Suprapubic skin (tissue), 4 donors: ENCODE measurements at regions not wholly inside any gene's neighbourhood (a gene's known extent, or its start where the extent isn't known, plus 50 kb on each side); places are given as distances from the start of the nearest gene placed in this dataset.
A peak's percentile ranks its signal among the peaks of the same experiment; 100 is the strongest.

ENCODE experiments used
- DNase-seq, 2 donors: peaks; one replicate each; pipeline ENCODE4 v3.0.0-alpha.2; 2019; ENCODE audit warnings: low spot score in 2 of 2
- H3K27ac ChIP-seq: fragments of 200-600 bp; sonication (generic); one replicate; pipeline ENCODE4 v1.5.1; 2019
- H3K27me3 ChIP-seq: fragments of 200-600 bp; sonication (generic); one replicate; pipeline ENCODE4 v1.5.1; 2019
- H3K36me3 ChIP-seq: fragments of 200-600 bp; sonication (generic); one replicate; pipeline ENCODE4 v1.5.1; 2019
- H3K4me1 ChIP-seq: fragments of 200-600 bp; sonication (generic); one replicate; pipeline ENCODE4 v1.5.1; 2019
- H3K4me3 ChIP-seq: fragments of 200-600 bp; sonication (generic); one replicate; pipeline ENCODE4 v1.5.1; 2019; ENCODE audit warnings: mild to moderate bottlenecking
- H3K9me3 ChIP-seq: fragments of 200-600 bp; sonication (generic); one replicate; pipeline ENCODE4 v1.5.1; 2019
- CTCF ChIP-seq, 2 donors: fragments of 200-600 bp in 1 of 2; fragments of 450-650 bp in 1 of 2; sonication (generic) in 1 of 2; IDR thresholded peaks; one replicate each; pipeline ENCODE4 v1.5.1; 2016 to 2019; ENCODE audit warnings: antibody characterized with exemption in 2 of 2, mild to moderate bottlenecking in 1 of 2, moderate library complexity in 1 of 2
- EP300 ChIP-seq: sonication (generic); formaldehyde crosslinking; IDR thresholded peaks from one replicate; pipeline ENCODE4 v1.6.1; 2017; ENCODE audit warnings: antibody characterized with exemption
- POLR2A ChIP-seq, 2 donors: fragments of 450-650 bp; IDR thresholded peaks; one replicate each; pipeline ENCODE4 v1.6.1; 2017; ENCODE audit warnings: antibody characterized with exemption in 2 of 2, mild to moderate bottlenecking in 2 of 2, moderate library complexity in 2 of 2
- POLR2AphosphoS5 ChIP-seq, 3 donors: sonication (generic); formaldehyde crosslinking; IDR thresholded peaks; one replicate each; pipeline ENCODE4 v1.6.1; 2017; ENCODE audit warnings: antibody characterized with exemption in 3 of 3
- WGBS: methylation state at CpG from one replicate; pipeline ENCODE4 v1.1.5; 2018; 5-methylcytosine and 5-hydroxymethylcytosine counted together

GRCh38 chr2:152227969-152228592 is 52.5 kb upstream of the STAM2 start:
- TF ChIP-seq POLR2AphosphoS5 (IDR thresholded peaks at IDR 0.05) (no peak), EP300 (no peak), POLR2A (IDR thresholded peaks at IDR 0.05) (no peak), CTCF (IDR thresholded peaks at IDR 0.05) (no peak)
- Histone ChIP-seq H3K27ac (peak overlapping the region; percentile 29), H3K4me1 (peaks cover 11% of the 10 kb centered on the region), H3K9me3 (no peaks in the 10 kb centered on the region), H3K27me3 (no peaks in the 10 kb centered on the region), H3K36me3 (no peaks in the 10 kb centered on the region), H3K4me3 (no peak overlapping the region)
- no peak for DNase-seq
- WGBS, result 62% methylated on average over 3 of the region's 3 CpGs

- TF ChIP-seq POLR2AphosphoS5 (IDR thresholded peaks at IDR 0.05) (no peak), POLR2A (IDR thresholded peaks at IDR 0.05) (no peak), CTCF (IDR thresholded peaks at IDR 0.05) (no peak), EP300 (no peak)
- Histone ChIP-seq H3K27me3 (no peaks in the 10 kb centered on the region), H3K4me1 (no peaks in the 10 kb centered on the region), H3K27ac (no peak overlapping the region), H3K36me3 (no peaks in the 10 kb centered on the region), H3K4me3 (no peak overlapping the region), H3K9me3 (no peaks in the 10 kb centered on the region)
- DNase-seq, result no peak
Observed at GRCh38 chr2:152231446-152231845, 55.9 kb upstream of the STAM2 start.

- Histone ChIP-seq H3K27me3 (no peaks in the 10 kb centered on the region), H3K27ac (no peak overlapping the region), H3K4me1 (no peaks in the 10 kb centered on the region), H3K4me3 (no peak overlapping the region), H3K9me3 (no peaks in the 10 kb centered on the region), H3K36me3 (no peaks in the 10 kb centered on the region)
- no peak for TF ChIP-seq POLR2A (IDR thresholded peaks at IDR 0.05)
- TF ChIP-seq POLR2AphosphoS5 (IDR thresholded peaks at IDR 0.05), result no peak
- TF ChIP-seq CTCF (IDR thresholded peaks at IDR 0.05), result no peak
- TF ChIP-seq EP300, result no peak
- DNase-seq, result no peak
Observed at GRCh38 chr2:152234277-152234676, 58.7 kb upstream of the STAM2 start.

GRCh38 chr2:152236191-152236925 is 60.8 kb upstream of the STAM2 start:
- no peak for TF ChIP-seq CTCF (IDR thresholded peaks at IDR 0.05)
- no peak for TF ChIP-seq EP300
- no peak for TF ChIP-seq POLR2A (IDR thresholded peaks at IDR 0.05)
- no peak for TF ChIP-seq POLR2AphosphoS5 (IDR thresholded peaks at IDR 0.05)
- Histone ChIP-seq H3K4me3 (no peak overlapping the region), H3K9me3 (no peaks in the 10 kb centered on the region), H3K27me3 (no peaks in the 10 kb centered on the region), H3K36me3 (no peaks in the 10 kb centered on the region), H3K4me1 (no peaks in the 10 kb centered on the region), H3K27ac (no peak overlapping the region)
- DNase-seq, result no peak
- WGBS, result 89% methylated on average over 4 of the region's 4 CpGs

- Histone ChIP-seq H3K36me3 (no peaks in the 10 kb centered on the region), H3K4me3 (no peak overlapping the region), H3K27me3 (no peaks in the 10 kb centered on the region), H3K4me1 (no peaks in the 10 kb centered on the region), H3K27ac (no peak overlapping the region), H3K9me3 (no peaks in the 10 kb centered on the region)
- DNase-seq, result no peak
- TF ChIP-seq POLR2A (IDR thresholded peaks at IDR 0.05) (no peak), POLR2AphosphoS5 (IDR thresholded peaks at IDR 0.05) (no peak), CTCF (IDR thresholded peaks at IDR 0.05) (no peak), EP300 (no peak)
- 95% methylated on average over 6 of the region's 6 CpGs for WGBS
Observed at GRCh38 chr2:152238016-152238415, 62.5 kb upstream of the STAM2 start.
